ENCODE measurements at regions not wholly inside any gene's neighbourhood (a gene's known extent, or its start where the extent isn't known, plus 50 kb on each side); places are given as distances from the start of the nearest gene placed in this dataset.

GRCh38 chr2:114259389-114259788, 183.1 kb upstream of the DPP10 start:
- no peaks in the 10 kb centered on the region for H3K9me3 ChIP-seq (ENCODE audit: control insufficient read depth, insufficient read depth, low read depth, low read length)
- no peaks in the 10 kb centered on the region for H3K27me3 ChIP-seq (ENCODE audit: control insufficient read depth, insufficient read depth, low read length)
- DNase-seq (ENCODE audit: low read depth in 2 of 2): no peak
- no peak overlapping the region for H3K9ac ChIP-seq (ENCODE audit: insufficient read depth, low read length)
- H4K20me1 ChIP-seq (ENCODE audit: control insufficient read depth, extremely low read depth, insufficient read depth, low read length): no peaks in the 10 kb centered on the region
- TF ChIP-seq CTCF (conservative IDR thresholded peaks at IDR 0.05 in 1 of 2, IDR thresholded peaks at IDR 0.05 in 1 of 2; ENCODE audit: low read depth in 1 of 2, low read length in 2 of 2): no peak
- H2AFZ ChIP-seq (ENCODE audit: low read length): no peak overlapping the region
- H3K36me3 ChIP-seq (ENCODE audit: control insufficient read depth, insufficient read depth, low read length): no peaks in the 10 kb centered on the region
- H3K27ac ChIP-seq (ENCODE audit: insufficient read depth, low read length): no peak overlapping the region
- no peaks in the 10 kb centered on the region for H3K79me2 ChIP-seq (ENCODE audit: control insufficient read depth, insufficient read depth, low read length)
- no peak overlapping the region for H3K4me2 ChIP-seq (ENCODE audit: extremely low read depth, insufficient read depth, low read length)
- H3K4me3 ChIP-seq (replicated peaks in 1 of 4; ENCODE audit: control extremely low read depth in 1 of 4, insufficient read depth in 1 of 4, low read depth in 3 of 4, low read length in 4 of 4): no peak overlapping the region
- H3K4me1 ChIP-seq (ENCODE audit: control insufficient read depth, extremely low read depth, insufficient read depth, low read length): no peaks in the 10 kb centered on the region

- no peak overlapping the region for H3K4me3 ChIP-seq (replicated peaks in 1 of 4; ENCODE audit: control extremely low read depth in 1 of 4, insufficient read depth in 1 of 4, low read depth in 3 of 4, low read length in 4 of 4)
- no peak for DNase-seq (ENCODE audit: low read depth in 2 of 2)
- no peaks in the 10 kb centered on the region for H3K9me3 ChIP-seq (ENCODE audit: control insufficient read depth, insufficient read depth, low read depth, low read length)
- no peak overlapping the region for H2AFZ ChIP-seq (ENCODE audit: low read length)
- TF ChIP-seq CTCF (conservative IDR thresholded peaks at IDR 0.05 in 1 of 2, IDR thresholded peaks at IDR 0.05 in 1 of 2; ENCODE audit: low read depth in 1 of 2, low read length in 2 of 2) (no peak), EZH2 (IDR thresholded peaks at IDR 0.05; ENCODE audit: low read length, missing control alignments) (no peak)
- no peaks in the 10 kb centered on the region for H3K79me2 ChIP-seq (ENCODE audit: control insufficient read depth, insufficient read depth, low read length)
- no peaks in the 10 kb centered on the region for H4K20me1 ChIP-seq (ENCODE audit: control insufficient read depth, extremely low read depth, insufficient read depth, low read length)
- no peaks in the 10 kb centered on the region for H3K27me3 ChIP-seq (ENCODE audit: control insufficient read depth, insufficient read depth, low read length)
- H3K27ac ChIP-seq (ENCODE audit: insufficient read depth, low read length): no peak overlapping the region
- H3K36me3 ChIP-seq (ENCODE audit: control insufficient read depth, insufficient read depth, low read length): no peaks in the 10 kb centered on the region
- H3K9ac ChIP-seq (ENCODE audit: insufficient read depth, low read length): no peak overlapping the region
- no peak overlapping the region for H3K4me2 ChIP-seq (ENCODE audit: extremely low read depth, insufficient read depth, low read length)
- no peaks in the 10 kb centered on the region for H3K4me1 ChIP-seq (ENCODE audit: control insufficient read depth, extremely low read depth, insufficient read depth, low read length)
Observed at GRCh38 chr2:114261366-114261765, 181.1 kb upstream of the DPP10 start.

GRCh38 chr2:114265261-114265660, 177.2 kb upstream of the DPP10 start:
- H3K4me2 ChIP-seq (ENCODE audit: extremely low read depth, insufficient read depth, low read length): no peak overlapping the region
- no peaks in the 10 kb centered on the region for H3K36me3 ChIP-seq (ENCODE audit: control insufficient read depth, insufficient read depth, low read length)
- no peaks in the 10 kb centered on the region for H3K9me3 ChIP-seq (ENCODE audit: control insufficient read depth, insufficient read depth, low read depth, low read length)
- H3K79me2 ChIP-seq (ENCODE audit: control insufficient read depth, insufficient read depth, low read length): no peaks in the 10 kb centered on the region
- no peak for DNase-seq (ENCODE audit: low read depth in 2 of 2)
- no peak overlapping the region for H3K27ac ChIP-seq (ENCODE audit: insufficient read depth, low read length)
- no peaks in the 10 kb centered on the region for H3K27me3 ChIP-seq (ENCODE audit: control insufficient read depth, insufficient read depth, low read length)
- no peaks in the 10 kb centered on the region for H4K20me1 ChIP-seq (ENCODE audit: control insufficient read depth, extremely low read depth, insufficient read depth, low read length)
- H3K9ac ChIP-seq (ENCODE audit: insufficient read depth, low read length): no peak overlapping the region
- H3K4me1 ChIP-seq (ENCODE audit: control insufficient read depth, extremely low read depth, insufficient read depth, low read length): no peaks in the 10 kb centered on the region
- no peak overlapping the region for H3K4me3 ChIP-seq (replicated peaks in 1 of 4; ENCODE audit: control extremely low read depth in 1 of 4, insufficient read depth in 1 of 4, low read depth in 3 of 4, low read length in 4 of 4)
- H2AFZ ChIP-seq (ENCODE audit: low read length): no peak overlapping the region
- TF ChIP-seq CTCF (conservative IDR thresholded peaks at IDR 0.05 in 1 of 2, IDR thresholded peaks at IDR 0.05 in 1 of 2; ENCODE audit: low read depth in 1 of 2, low read length in 2 of 2) (no peak), EZH2 (IDR thresholded peaks at IDR 0.05; ENCODE audit: low read length, missing control alignments) (no peak)

All from fibroblast of lung (primary cell).